Endothelial cell (in vitro differentiated cells): ENCODE measurements at regions not wholly inside any gene's neighbourhood (a gene's known extent, or its start where the extent isn't known, plus 50 kb on each side); places are given as distances from the start of the nearest gene placed in this dataset.

Experiments used
- DNase-seq: peaks from one replicate; pipeline ENCODE4 v3.0.0; 2021; ENCODE audit warnings: low spot score
- H3K27ac Mint-ChIP-seq: one replicate; pipeline ENCODE4 v1.8.0; 2021; ENCODE audit warnings: mixed read lengths, inconsistent platforms; ENCODE audit not compliant: unreplicated experiment
- H3K27me3 Mint-ChIP-seq: one replicate; pipeline ENCODE4 v1.8.0; 2021; ENCODE audit warnings: mild to moderate bottlenecking, moderate library complexity, mixed read lengths, inconsistent platforms; ENCODE audit not compliant: unreplicated experiment
- H3K36me3 Mint-ChIP-seq: one replicate; pipeline ENCODE4 v1.8.0; 2021; ENCODE audit warnings: mild to moderate bottlenecking, low read depth, mixed read lengths, inconsistent platforms; ENCODE audit not compliant: unreplicated experiment
- H3K4me1 Mint-ChIP-seq: one replicate; pipeline ENCODE4 v1.8.0; 2021; ENCODE audit warnings: mild to moderate bottlenecking, mixed read lengths, inconsistent platforms; ENCODE audit not compliant: unreplicated experiment
- H3K4me3 Mint-ChIP-seq: one replicate; pipeline ENCODE4 v1.8.0; 2021; ENCODE audit warnings: mild to moderate bottlenecking, mixed read lengths, inconsistent platforms; ENCODE audit not compliant: unreplicated experiment
- H3K9me3 Mint-ChIP-seq: one replicate; pipeline ENCODE4 v1.8.0; 2021; ENCODE audit warnings: mixed read lengths, inconsistent platforms; ENCODE audit not compliant: unreplicated experiment
- CTCF ChIP-seq: fragments of 200-600 bp; sonication (generic); IDR thresholded peaks from one replicate; pipeline ENCODE4 v1.5.0; 2021; ENCODE audit warnings: antibody characterized with exemption; ENCODE audit not compliant: unreplicated experiment

GRCh38 chr13:80547885-80548825, 207.2 kb upstream of the SPRY2 start:
- no peak overlapping the region for H3K4me3 Mint-ChIP-seq
- no peaks in the 10 kb centered on the region for H3K9me3 Mint-ChIP-seq
- no peak for TF ChIP-seq CTCF
- H3K36me3 Mint-ChIP-seq: no peaks in the 10 kb centered on the region
- H3K27ac Mint-ChIP-seq: no peak overlapping the region
- H3K4me1 Mint-ChIP-seq: peaks cover 11% of the 10 kb centered on the region
- DNase-seq: no peak
- H3K27me3 Mint-ChIP-seq: peaks cover 3% of the 10 kb centered on the region

GRCh38 chr13:80547341-80547740, 206.4 kb upstream of the SPRY2 start:
- no peak for TF ChIP-seq CTCF
- H3K4me3 Mint-ChIP-seq: no peak overlapping the region
- peaks cover 3% of the 10 kb centered on the region for H3K27me3 Mint-ChIP-seq
- DNase-seq: no peak
- H3K27ac Mint-ChIP-seq: no peak overlapping the region
- H3K4me1 Mint-ChIP-seq: peaks cover 6% of the 10 kb centered on the region
- H3K9me3 Mint-ChIP-seq: no peaks in the 10 kb centered on the region
- no peaks in the 10 kb centered on the region for H3K36me3 Mint-ChIP-seq

- Mint-ChIP-seq H3K36me3 (no peaks in the 10 kb centered on the region), H3K4me1 (no peaks in the 10 kb centered on the region), H3K27ac (no peak overlapping the region), H3K4me3 (no peak overlapping the region), H3K27me3 (no peaks in the 10 kb centered on the region), H3K9me3 (no peaks in the 10 kb centered on the region)
- TF ChIP-seq CTCF: no peak
- no peak for DNase-seq
Measured at GRCh38 chr13:80533175-80533574, 192.2 kb upstream of the SPRY2 start.

- no peak for TF ChIP-seq CTCF
- Mint-ChIP-seq H3K27me3 (no peaks in the 10 kb centered on the region), H3K9me3 (no peaks in the 10 kb centered on the region), H3K36me3 (no peaks in the 10 kb centered on the region), H3K4me3 (no peak overlapping the region), H3K4me1 (no peaks in the 10 kb centered on the region), H3K27ac (no peak overlapping the region)
- no peak for DNase-seq
Measured at GRCh38 chr13:80530902-80531301, 190.0 kb upstream of the SPRY2 start.

- H3K27me3 Mint-ChIP-seq: no peaks in the 10 kb centered on the region
- DNase-seq: no peak
- H3K9me3 Mint-ChIP-seq: no peaks in the 10 kb centered on the region
- no peak overlapping the region for H3K4me3 Mint-ChIP-seq
- no peaks in the 10 kb centered on the region for H3K36me3 Mint-ChIP-seq
- TF ChIP-seq CTCF: no peak
- H3K27ac Mint-ChIP-seq: no peak overlapping the region
- no peaks in the 10 kb centered on the region for H3K4me1 Mint-ChIP-seq
Measured at GRCh38 chr13:80530191-80530590, 189.3 kb upstream of the SPRY2 start.
